Bronchial epithelial cell (primary cell): ENCODE measurements at regions not wholly inside any gene's neighbourhood (a gene's known extent, or its start where the extent isn't known, plus 50 kb on each side); places are given as distances from the start of the nearest gene placed in this dataset.

Experiments
- DNase-seq: peaks from one replicate; pipeline ENCODE4 v3.0.0-alpha.2; 2010; ENCODE audit warnings: low read depth
- FAIRE-seq: peaks from 2 replicates; lab custom pipeline; 2011; peaks lifted over from hg19 to GRCh38; lab: Jason Lieb, UNC
- H3K27me3 ChIP-seq: 2 replicates; pipeline ENCODE4 v1.5.1; 2011; ENCODE audit warnings: low read length; ENCODE audit not compliant: control insufficient read depth, insufficient read depth
- H3K36me3 ChIP-seq: 2 replicates; pipeline ENCODE4 v1.5.1; 2011; ENCODE audit warnings: low read length; ENCODE audit not compliant: control insufficient read depth, insufficient read depth
- H3K4me3 ChIP-seq: 2 replicates; pipeline ENCODE4 v1.5.1; 2011; ENCODE audit warnings: mild to moderate bottlenecking, low read depth, low read length, control low read depth
- CTCF ChIP-seq: IDR thresholded peaks from 2 replicates; pipeline ENCODE4 v1.5.1; 2011; ENCODE audit warnings: mild to moderate bottlenecking, moderate library complexity, low read length, control low read depth, inconsistent platforms; ENCODE audit not compliant: insufficient read depth, severe bottlenecking

GRCh38 chr7:25850216-25850615, 301.8 kb upstream of the NFE2L3 start:
- Histone ChIP-seq H3K36me3 (no peaks in the 10 kb centered on the region), H3K27me3 (no peaks in the 10 kb centered on the region), H3K4me3 (no peak overlapping the region)
- no peak for TF ChIP-seq CTCF
- no peak for FAIRE-seq
- no peak for DNase-seq

GRCh38 chr7:25850735-25851134, 301.3 kb upstream of the NFE2L3 start:
- DNase-seq (no peak), FAIRE-seq (no peak)
- Histone ChIP-seq H3K27me3 (no peaks in the 10 kb centered on the region), H3K4me3 (no peak overlapping the region), H3K36me3 (no peaks in the 10 kb centered on the region)
- no peak for TF ChIP-seq CTCF

GRCh38 chr7:25851332-25852210, 300.4 kb upstream of the NFE2L3 start:
- H3K36me3 ChIP-seq, result no peaks in the 10 kb centered on the region
- FAIRE-seq (no peak), DNase-seq (peak; percentile 63)
- peak; percentile 92 for TF ChIP-seq CTCF
- no peak overlapping the region for H3K4me3 ChIP-seq
- H3K27me3 ChIP-seq, result no peaks in the 10 kb centered on the region

- FAIRE-seq, result no peak
- Histone ChIP-seq H3K36me3 (no peaks in the 10 kb centered on the region), H3K27me3 (no peaks in the 10 kb centered on the region), H3K4me3 (no peak overlapping the region)
- no peak for TF ChIP-seq CTCF
- DNase-seq, result no peak
Measured at GRCh38 chr7:25852211-25852938, 299.6 kb upstream of the NFE2L3 start.

- no peaks in the 10 kb centered on the region for H3K27me3 ChIP-seq
- FAIRE-seq (no peak), DNase-seq (no peak)
- no peak for TF ChIP-seq CTCF
- no peaks in the 10 kb centered on the region for H3K36me3 ChIP-seq
- no peak overlapping the region for H3K4me3 ChIP-seq
Measured at GRCh38 chr7:25852939-25853271, 299.1 kb upstream of the NFE2L3 start.
